HG03378 (cell line): ENCODE measurements at regions not wholly inside any gene's neighbourhood (a gene's known extent, or its start where the extent isn't known, plus 50 kb on each side); places are given as distances from the start of the nearest gene placed in this dataset.

Experiments
- ATAC-seq: cut with Tn5 transposase; IDR thresholded peaks from one replicate; pipeline ENCODE4 v1.9.1; 2021; ENCODE audit warnings: mild to moderate bottlenecking, moderate library complexity; ENCODE audit not compliant: unreplicated experiment

DNA sequence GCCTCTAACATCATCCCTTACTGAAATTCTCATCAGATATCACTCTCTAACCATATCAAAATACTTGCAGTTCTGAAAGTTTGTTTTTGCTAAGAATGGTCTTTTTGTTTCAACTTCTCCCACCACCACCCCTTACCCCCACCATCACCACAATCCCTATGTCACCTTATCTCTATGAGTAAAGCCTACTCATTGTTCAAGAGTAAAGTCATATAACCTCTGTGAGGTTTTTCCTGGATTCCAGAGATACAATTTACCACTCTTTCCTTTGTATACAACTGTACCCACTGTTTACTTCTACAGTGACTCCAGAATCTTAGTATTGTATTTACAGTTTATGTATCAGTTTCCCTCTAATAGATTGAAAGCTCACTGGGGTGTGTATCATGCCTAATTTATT lies 158.0 kb upstream of the PCDH10 start:
- no peak for ATAC-seq

DNA sequence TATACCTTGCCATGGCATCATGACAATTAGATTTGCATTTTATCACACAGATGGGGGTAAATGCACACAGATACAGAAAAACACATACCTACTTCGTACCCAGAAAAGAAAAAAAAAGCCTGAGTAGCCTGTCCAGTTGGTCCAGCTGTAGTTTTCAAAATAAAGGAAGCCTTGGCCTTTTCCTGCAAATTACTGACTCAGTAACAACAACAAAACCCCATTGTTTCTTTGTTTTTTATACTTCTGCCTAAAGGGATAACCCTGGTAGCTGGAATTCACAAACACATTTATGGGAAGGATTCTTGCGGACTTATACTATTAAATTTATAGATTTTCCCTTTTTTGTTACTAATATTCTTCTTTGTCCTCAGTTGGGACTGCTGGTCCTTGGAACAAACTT lies 156.4 kb upstream of the PCDH10 start:
- ATAC-seq = no peak

DNA sequence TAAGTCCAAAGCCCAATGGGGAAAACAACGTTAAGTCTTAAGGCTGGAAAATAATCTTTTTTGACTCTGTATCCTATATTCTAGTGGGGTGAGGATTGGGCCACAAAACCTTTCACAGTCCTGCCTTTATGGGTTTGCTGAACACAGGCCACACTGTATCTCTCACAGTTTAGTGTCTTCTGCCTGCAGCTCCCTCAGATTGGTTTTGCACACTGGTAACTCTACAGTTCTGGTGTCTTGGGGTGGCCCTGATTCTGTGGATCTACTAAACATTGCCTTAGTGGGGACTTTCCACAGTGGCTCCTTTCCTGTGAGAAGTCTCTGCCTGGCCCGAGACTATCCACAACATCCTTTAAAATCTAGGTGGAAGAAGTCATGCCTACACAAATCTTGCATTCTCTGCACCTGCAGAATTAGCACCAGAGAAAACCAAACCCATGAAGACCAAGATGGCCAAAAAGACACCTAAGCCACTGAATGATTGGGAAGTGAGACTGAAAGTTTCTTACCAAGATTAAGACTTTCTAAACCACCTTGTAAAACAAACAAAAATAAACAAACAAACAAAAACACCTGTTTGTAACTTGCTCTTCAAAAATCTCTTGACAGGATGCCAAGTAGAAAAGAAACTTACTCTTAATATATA lies 150.4 kb upstream of the PCDH10 start:
- ATAC-seq = no peak

DNA sequence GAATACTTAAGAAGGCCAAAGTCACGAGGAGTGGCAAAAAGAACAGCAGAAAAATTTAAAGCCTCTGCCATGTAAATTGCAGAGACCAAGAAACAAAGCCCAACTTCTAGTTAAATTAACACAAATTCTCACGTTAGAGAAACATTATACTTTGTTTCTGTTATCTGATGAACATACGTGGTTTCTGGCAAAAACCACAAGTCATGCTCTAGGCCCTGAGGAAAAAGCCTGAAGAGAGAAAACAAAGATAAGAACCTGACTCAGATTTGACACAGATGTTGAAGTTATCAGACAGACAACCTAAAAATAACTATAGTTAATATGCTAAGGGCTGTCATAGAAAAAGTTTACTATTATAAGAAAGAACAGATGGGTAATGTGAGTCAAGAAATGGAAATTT lies 149.1 kb upstream of the PCDH10 start:
- ATAC-seq = no peak

DNA sequence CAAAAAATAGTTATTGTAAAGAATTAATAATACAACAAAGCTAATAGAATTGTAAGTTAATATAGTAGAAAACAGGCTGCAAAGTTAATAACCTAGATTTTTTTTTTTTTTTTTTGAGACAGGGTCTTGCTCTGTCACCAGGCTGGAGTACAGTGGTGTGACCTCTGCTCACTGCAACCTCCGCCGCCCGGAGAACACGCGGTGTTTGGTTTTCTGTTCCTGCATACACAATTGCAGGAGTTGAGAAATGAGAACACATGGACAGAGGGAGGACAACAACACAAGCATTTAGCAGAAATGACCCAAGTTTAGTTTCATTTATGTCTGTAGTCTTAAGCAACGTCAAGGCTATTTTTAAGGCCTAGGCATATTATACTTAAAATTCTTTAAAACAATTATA lies 145.9 kb upstream of the PCDH10 start:
- no peak for ATAC-seq

DNA sequence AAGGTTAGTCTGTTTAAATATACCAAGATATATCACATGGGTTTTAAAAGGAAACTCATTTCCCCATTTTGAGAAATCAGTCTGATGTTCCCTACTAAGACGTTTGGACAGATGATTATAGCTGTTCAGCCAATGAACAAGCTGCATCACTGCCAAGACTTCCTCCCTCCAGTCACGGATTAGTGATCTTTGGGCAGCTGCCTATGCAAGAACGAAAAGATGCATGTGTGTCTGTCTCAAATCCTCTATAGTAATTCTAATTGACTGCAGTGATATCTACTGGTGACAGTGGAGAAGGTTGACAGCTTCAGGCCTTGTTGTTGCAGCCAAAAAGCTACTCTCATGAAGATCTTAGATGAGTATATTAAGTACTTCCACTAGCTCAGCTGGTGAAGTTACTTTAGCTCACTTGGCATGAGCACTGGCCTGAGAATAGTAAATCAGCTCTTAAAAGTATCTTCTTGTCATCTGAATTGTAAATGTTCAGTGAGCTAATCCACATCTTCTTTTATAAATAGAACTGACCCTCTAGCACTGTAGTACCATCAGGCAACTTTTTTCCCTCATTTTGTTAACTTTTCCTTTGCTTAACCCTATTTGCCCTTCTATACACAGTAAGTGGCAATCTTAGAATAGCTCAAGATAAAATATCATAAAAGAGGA lies 134.5 kb upstream of the PCDH10 start:
- ATAC-seq = no peak

DNA sequence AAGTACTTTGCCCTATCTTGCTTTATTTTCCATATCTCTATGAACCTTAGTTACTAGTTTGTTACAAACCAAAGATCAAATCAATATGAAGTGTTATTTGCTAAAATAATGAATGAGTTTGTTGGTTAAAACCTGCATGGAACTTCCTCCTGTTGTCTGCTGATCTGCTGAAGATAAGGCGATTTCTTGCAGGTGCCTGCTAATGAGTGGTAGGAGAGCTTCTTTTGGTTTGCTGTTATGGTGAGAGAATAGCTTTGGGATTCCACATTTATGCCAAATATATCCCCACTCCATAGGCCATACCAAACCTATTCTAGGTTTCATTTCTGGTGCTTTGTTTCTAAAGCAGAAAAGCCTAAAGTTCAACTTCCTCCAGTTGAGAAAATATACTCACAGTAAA lies 103.8 kb upstream of the PCDH10 start:
- ATAC-seq = no peak

DNA sequence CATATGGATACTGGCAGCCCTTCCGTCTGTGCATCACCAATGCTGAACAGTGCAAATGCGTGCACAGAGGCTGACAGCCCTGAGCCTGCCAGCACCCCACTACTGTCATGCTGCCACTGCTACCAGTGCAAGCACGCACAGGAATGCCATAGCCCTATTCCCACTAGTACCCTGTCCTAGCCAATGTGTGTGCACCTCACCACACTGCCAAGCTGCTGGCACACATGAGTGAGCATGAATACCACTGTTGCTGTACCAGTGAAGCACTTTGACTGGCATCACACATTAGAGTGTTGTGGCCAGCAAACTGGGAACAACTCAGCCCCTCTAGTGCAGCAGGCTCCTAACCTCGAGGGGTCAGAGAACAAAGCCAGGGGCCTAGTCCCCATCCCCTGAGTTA lies 102.9 kb upstream of the PCDH10 start:
- ATAC-seq = no peak

DNA sequence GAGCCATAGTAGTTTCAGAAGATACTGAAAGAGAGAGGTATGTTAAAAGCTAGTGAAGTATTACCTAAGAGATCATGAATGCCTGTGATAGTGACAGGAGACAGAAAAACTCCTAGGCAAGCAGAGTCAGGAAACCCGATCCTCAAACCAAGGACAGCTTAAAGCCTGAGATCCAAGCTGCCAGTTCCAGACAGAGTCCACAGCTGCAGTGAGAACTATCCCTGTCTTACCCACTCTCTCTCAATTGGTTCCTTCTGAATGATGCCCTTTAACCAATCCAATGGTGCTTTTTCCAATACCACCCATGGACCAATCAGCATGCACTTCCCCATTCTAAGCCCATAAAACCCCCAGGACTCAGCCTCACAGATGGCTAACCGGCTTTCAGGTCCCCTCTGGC lies 90.4 kb upstream of the PCDH10 start:
- no peak for ATAC-seq

DNA sequence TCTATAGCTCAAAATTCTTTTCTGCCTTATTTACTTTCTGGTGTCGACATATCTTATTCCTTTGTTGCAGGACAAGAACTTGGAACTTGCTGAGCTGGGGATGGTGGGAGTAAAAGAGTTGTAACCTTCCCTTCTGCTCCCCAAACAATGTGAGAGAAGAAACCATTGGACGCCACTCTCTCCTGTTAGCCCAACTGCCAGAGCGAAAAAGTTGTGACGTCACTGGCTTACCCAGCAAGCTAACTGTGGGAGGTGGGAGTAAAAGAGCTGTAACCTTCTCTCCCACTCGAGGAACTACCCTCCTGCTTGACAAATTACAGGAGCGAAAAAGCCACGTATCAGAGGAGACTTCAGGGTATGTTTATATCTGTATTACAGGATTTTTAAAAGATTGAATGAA lies 90.0 kb upstream of the PCDH10 start:
- ATAC-seq = no peak

DNA sequence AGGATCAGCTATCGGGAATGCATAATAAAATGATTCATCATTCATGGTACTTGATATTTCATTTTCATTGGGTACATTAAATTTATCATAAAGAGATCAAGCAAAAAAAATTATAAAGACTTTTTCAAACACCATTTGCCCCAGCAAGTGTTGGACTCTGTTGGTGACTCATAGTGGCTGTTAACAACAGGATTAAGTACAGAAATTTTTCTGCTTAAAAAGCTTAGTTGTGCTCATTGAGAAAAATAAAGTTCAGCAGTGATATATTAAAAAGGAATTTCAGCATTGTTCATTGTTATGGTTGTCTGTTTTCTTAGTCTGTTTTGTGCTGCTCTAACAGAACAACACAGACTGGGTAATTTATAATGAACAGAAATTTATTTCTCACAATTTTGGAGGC lies 86.2 kb upstream of the PCDH10 start:
- no peak for ATAC-seq

DNA sequence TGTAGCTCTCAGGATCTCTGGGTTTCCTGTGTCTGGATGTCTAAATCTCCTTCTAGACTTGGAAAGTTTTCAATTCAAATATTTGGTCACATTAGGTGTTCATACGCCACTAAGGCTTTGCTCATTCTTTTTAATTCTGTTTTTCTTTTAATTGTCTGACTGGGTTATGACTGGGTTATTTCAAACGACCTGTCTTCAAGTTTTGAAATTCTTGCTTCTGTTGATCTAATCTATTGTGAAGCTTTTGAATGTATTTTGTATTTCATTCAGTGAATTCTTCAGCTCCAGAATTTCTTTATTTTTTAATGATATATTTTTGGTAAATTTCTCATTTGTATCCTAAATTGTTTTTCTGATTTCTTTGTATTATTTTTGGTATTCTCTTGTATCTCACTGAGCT lies 81.0 kb upstream of the PCDH10 start:
- no peak for ATAC-seq

DNA sequence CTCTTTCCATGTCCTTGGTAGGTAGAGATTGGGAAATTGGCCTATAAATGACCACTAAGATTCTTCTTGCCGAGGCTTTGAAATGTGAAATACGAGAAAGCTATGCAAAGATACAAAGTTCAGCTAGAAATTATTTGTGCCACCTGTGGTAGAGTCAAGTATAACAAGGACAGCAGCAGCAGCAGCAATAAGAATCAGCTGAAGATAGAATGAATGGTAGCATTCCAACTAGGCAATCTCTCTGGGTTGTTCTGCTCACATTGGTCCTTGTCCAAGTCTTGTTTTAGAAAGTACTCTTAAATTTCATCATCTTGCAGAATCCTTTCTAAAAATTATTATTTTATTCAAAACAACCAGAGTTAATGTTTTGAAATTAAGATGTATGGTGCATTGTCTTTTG lies 67.8 kb upstream of the PCDH10 start:
- no peak for ATAC-seq

DNA sequence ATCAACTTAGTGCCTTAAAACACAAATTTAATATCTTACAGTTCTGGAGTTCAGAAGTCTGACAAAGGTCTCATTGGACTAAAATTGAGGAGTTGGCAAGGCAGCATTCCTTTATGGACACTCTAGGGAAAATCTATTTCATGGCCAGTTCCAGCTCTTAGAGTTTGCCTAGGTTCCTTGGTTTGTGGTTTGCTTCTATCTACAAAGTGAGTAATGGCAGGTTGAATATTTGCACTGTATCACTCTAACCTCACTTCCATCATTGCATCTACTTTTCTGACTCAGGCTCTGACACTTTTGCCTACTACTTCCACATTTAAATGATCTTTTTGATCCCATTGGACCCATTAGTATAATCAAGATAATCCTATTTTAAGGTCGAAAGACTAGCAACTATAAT lies 64.7 kb upstream of the PCDH10 start:
- ATAC-seq = no peak

DNA sequence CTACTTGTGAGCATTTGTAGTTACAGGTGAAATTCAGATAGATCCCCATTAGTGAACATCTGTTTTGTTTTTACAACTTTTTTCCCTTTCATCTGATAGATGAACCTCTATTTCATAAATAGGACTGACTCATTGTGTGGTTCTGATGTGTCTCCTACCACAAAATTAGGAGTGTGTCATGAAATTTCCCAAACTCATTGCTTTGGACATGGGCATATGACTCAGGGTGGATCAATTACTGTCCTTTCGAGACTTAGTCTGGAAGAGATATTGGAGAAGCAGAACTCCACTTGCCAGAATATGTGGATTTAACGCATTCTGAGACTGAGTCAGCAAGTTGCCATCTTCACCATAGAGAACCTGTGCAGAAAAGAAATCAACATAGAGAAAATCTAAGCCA lies 53.5 kb upstream of the PCDH10 start:
- ATAC-seq = no peak

DNA sequence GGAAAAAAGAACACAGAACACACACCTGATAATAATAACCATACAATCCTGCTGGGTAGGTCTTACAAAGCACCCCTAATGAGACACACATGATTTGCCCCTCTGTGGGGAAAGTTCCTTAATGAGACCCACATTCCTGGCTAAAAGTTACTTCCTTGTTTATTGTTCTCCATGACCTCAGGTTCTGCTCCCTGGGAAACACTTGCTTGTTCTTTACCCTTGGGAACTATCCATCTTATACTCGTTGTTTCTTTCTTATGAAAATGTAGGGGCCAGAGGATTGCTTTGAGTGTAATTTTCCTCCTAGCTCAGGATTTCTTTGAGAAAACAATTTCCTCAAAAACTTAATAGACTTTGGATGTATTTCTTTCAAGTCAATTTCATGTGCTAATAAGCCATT lies 52.1 kb upstream of the PCDH10 start:
- no peak for ATAC-seq
